ENCODE measurements at regions not wholly inside any gene's neighbourhood (a gene's known extent, or its start where the extent isn't known, plus 50 kb on each side); places are given as distances from the start of the nearest gene placed in this dataset.
"Not testable (repeated sequence)": the region's sequence is repeated elsewhere in the genome, so short reads cannot be mapped to it uniquely, and the experiment has no call there.

DNA sequence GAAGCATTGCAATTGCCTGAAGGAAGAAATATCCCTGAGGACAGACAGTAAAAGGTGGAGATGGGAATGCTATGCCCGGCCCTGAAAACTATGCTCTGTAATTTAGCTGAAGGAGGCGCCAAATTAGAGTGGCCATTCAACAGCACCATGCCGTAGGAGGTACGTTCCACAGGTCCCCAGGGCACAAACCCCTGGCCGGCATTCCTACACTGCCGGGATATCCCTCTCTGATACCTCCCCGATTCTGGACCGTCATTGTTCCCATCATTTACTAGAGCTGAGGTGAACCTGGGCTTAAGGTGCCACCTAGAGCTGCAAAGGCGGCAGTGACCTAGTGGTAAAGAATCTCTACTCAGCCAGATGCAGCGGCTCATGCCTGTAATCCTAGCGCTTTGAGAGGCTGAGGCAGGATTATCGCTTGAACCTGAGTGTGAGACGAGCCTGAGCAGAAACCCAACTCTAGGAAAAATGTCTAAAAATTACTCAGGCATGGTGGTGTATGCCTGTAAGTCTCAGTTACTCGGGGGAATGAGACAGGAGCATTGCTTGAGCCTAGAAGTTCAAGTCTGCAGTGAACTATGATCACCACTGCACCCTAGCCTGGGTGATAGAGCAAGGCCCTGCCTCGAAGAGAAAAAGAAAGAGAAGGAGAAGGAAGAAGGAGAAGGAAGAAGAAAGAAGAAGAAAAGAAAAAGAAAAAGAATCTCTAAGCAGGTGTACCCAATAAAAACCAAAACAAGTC, 53.0 kb upstream of the TNKS2 start:
- peak; percentile 15 for DNase-seq

DNA sequence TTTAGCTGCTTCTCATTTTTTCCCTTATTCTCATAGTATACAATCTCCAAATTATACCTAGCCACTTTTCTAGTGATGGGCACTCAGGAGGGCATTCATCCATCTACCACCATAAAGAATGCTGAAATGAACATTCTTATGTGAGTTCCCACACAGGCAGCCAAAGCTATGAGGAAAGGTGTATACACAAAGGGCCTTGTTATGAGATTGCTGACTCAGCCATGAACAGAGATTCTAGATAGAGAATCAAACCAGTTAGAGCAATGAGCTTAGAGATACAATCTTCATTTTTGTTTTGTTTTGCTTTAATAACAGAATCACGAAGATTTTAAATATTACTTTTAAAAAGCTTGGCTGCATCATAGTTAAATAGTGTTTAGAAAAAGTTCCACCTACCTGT, 54.8 kb upstream of the TNKS2 start:
- no peak for DNase-seq

DNA sequence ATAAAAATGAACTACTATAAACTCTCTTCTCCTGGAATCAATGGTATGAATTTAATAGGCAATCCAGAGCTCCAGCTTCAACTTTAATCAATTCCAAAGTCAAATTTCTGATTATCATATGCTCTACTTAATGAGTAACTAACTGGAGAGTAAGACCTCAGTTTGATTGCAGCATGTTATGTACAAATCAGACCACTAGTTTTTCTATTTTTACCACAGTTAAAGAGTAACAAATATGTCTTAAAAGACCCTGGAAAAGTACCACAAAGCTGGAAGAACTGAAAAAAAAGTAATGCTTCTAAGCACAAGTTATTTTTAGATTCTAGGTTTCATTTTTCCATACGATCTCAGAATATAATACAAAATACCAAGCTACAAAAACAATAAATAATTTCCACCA, 56.0 kb upstream of the TNKS2 start:
- no peak for DNase-seq

DNA sequence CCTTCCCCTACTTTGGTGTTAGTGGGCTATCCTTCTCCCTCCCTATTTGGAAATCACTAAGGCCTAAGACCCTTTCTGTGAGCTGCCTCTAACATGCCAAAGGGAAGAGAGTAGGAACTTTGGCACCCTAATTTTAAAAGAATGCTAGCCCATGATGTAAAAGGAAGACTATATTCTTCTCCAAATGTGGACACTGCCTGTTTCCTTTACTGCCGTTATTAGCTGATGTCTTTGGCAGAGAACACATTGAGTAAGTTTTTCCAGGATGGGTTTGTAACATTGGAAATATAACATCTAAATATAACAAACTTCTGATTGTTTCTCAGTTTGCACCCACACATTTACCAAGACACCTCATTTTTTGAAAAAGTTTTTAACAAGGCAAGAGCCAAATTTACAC, 56.9 kb upstream of the TNKS2 start:
- DNase-seq = no peak

DNA sequence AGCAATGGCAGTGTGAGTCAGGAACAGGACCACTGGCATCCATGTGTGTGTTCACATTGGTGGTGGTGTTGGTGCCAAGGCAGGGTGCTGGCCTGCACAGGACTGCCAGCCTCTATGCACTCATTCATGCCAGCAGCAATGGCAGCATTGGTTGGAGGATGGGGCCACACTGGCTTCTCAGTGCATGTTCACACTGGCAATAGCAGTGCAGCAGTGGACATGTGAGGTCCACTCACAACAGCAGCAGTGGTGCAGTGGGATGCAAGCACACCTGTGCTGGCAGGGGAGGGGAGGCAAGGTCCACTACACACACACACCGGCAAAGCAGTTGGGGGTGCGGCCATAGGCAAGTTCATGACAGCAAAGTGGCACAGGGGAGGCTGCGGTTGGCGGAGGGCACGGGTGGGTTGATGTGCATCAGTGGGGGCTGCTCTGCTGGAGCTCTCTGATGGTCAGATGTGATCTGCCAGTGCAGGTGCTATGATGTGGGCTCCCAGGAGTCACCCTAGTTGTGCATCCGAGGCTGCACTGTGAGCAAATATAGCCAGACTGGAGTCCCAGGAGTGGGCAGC, 57.8 kb upstream of the TNKS2 start:
- no peak for DNase-seq

DNA sequence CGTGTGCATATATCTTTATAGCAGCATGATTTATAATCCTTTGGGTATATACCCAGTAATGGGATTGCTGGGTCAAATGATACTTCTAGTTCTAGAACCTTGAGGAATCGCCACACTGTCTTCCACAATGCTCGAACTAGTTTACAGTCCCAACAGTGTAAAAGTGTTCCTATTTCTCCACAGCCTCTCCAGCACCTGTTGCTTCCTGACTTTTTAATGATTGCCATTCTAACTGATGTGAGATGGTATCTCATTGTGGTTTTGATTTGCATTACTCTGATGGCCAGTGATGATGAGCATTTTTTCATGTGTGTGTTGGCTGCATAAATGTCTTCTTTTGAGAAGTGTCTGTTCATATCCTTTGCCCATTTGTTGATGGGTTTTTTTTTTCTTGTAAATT, 66.0 kb upstream of the TNKS2 start:
- not testable (repeated sequence) for DNase-seq

DNA sequence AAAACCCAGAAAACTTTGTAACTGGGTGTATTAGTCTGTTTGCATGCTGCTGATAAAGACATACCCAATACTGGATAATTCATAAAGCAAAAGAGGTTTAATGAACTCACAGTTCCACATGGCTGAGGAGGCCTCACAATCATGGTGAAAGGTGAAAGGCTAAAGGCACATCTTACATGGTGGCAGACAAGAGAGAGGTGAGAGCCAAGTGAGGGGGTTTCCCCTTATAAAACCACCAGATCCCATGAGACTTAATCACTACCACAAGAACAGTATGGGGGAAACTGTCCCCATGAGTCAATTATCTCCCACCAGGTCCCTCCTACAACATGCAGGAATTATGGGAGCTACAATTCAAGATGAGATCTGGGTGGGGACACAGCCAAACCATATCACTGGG, 68.9 kb upstream of the TNKS2 start:
- DNase-seq = not testable (repeated sequence)

DNA sequence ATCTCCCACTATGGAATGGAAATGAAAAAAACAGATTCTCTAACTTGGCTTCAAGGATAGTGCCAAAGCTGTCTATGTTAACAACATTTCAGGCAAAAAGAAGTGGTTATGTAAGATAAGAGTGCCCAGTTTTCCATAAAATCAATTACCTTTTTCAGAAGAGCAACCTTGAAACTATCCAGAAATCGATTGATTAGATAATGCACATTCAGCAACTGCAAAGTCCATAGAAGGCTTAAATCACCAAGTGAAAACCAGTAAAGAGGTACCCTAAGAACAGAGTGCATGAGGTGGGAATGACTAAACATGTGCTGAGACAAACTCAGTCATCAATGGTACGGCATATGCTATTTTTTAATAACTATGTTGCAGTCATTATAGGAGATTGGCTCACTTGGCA, 71.9 kb upstream of the TNKS2 start:
- no peak for DNase-seq

DNA sequence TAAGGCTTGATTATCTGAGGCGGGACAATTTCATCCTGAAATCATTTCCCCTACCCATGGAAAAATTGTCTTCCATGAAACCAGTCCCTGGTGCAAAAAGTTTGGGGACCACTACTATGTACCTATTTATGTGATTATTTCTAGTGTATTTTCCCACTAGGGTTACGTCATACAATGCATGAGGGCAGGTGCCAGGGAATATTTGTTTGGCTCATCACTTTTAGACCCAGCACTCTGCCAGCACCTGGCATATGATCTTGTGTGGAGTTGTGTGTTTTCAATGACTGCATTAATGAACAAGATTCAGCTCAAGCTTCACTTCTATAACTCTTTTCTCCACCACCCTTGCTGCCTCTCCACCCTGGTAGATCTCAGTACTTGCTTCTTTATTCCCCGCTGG, 73.3 kb upstream of the TNKS2 start:
- no peak for DNase-seq

DNA sequence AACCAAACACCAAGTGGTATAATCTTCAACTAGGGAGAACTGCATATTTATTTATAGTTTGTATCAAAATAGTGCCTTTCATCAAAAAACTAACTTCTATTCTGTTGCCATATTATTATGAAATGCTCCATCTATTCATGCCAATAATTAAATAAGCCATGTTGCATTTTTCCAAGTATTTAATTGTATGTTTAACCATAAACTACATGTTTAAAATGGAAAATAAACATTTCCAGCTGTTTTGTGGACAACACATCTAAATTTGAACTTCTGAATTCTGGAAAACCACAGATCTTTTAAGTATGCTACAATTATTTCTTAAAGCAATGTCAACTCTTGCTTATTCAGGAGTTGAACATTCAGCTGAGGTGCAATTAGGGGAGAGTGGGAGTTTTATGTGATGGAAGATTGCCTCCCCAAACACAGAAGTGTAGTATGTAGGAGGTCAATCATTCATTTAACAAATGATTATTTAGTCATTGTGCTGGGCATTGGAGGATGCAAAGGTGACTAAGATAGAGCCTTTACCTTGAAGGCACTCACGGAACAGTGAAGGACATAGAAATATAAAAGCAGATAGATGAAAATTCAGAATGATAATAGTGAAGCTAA, 80.7 kb upstream of the PPP1R3C start:
- DNase-seq = no peak

DNA sequence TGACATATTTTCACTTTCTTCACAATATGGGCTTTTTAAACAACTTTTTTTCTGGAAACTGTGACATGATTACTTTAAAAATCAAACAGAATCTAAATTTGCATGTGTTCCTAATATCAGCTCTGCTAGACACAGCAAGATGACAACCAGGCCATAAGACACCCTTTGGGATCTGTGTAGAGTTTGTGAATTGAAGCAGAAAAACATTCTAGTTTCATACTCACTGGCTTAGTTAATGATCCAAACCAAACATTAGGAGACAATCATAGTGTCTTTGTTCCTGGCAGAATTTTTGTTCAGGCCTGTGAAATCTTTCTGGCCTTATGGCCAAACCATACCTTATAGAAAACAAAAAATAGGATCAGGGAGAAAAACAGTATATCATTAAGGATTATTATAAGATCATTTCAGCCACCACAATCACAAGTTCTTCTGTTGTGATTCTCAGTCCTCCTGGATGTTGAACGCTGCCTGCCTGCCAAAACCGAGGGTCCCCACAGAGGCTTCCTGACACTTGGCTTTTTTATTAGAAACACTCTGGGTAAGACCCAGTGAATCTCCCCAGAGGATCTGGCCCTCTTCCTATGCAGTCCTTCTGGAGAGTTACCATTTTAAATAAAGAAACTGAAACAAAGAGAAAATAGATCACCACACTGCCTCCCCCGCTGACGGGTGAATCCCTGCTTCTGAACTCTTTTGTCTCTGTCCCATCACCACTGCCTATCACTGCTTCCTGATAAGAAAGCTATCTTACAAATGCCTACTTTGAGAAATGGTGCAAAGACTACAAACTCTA, 79.2 kb upstream of the PPP1R3C start:
- DNase-seq = no peak

DNA sequence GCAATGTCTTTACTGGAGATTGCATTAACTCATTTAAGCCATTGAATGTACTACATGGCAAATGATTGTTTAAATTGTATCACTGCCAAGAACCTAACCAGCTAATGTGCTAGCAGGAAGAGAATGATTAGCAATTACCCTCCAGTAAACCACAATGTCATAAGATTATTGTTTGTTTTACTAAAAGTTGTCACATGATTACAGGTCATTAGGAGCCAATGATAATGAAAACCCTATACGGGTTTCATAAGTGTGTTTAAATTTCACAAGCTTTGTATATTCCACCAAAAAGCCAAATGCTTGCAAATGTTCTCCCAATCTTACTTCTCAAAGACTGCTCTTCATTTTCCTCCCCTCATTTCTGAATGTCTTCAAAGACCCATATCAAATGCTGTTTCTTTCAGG, 76.5 kb upstream of the PPP1R3C start:
- no peak for DNase-seq

DNA sequence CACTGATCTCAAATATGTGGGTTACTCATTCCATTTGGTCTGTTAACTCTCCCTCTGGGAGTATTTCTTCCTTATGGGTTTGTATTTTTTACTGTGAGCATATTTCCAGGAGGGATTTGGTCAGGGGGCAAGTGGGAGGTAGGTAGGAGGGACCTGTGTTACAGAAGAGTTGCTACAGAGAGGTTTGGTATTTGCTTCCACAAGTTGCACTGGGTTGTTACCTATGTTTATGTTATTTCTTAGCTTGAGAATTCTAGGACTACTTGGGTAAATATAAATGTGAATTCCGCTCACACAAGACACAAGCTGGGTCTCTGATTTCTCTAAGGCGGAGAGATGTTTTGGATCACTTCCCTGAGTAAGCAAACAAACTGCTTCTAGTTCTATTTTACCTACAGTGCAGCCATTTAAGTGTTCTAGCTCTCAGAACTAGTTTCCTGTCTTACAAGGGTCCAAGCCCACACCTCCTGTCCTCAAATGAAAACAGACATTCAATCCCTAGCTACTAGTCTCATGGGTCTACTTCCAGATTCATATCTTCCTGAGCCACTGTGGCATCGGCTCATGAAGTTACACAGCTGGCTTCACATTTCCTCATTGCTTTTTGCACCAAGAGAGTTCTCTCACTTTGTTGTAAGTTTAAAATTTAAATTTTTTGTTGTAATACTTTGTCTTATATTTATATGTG, 75.4 kb upstream of the PPP1R3C start:
- no peak for DNase-seq

DNA sequence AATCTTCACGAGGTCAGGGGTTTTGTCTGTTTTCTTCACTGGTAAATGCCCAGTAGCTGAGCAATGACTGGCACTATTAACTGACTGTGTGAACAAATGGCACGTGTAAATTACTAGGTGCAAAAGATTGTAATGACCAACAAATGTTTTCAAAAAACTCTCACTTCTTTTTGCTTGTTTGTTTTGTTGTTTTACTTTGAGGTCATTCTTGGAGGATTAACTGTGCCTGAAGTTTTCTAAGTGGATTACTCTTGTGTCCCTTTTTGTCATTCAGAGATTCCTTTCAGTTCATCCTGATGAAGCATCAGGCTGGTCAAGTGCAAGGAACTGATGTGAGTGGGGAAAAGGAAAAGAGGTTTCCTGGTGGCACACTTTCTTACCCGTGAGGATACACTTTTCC, 74.4 kb upstream of the PPP1R3C start:
- no peak for DNase-seq

DNA sequence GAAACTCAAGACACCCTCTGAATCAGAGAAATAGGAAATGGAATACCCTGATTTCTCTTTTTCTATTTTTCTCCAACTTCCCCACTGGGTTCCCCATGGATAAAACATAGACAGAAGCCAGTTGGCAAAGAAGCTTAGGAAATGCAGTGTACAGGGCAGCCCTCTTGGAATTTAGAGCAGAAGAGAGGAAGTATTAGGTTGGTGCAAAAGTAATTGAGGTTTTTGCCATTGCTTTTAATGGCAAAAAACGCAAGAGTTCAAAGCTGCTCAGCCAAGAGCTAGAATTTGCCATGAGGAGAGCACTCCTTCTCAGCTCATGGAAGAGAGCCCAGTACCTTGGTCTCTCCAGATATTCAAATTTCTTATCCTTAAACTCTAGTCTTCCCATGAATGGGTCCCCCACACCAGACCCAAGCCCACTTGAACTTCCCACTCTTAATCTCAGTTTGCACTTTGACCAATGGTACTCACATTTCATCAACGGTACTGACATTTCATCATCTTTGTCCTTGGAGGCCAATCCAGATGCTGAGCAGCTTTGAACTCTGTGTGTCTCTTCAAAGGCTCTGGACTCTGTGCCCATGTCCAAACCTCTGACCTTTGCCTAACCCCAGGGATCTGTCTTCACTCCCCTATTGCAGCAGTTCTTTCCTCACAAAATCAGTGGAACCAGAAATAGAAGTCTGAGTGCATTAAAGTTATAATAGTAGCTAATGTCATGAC, 73.2 kb upstream of the PPP1R3C start:
- no peak for DNase-seq

DNA sequence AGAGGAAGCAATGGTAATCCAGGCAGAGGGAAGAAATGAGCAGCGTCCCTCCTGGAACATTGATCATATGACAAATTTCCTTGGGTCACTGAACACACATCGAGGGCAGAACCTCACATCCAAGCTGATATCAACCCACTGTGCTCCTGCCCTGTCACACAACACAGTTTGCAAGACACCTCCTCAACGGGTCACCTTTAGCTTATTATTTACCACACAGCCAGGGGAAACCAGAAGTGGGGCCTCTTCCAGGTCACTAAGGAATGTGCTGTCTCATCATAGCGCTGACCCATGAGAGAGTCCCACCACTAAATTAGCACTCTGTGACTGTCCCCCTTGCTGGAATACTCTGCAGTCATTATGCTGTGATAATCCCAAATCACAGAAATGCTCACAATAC, 69.7 kb upstream of the PPP1R3C start:
- no peak for DNase-seq

DNA sequence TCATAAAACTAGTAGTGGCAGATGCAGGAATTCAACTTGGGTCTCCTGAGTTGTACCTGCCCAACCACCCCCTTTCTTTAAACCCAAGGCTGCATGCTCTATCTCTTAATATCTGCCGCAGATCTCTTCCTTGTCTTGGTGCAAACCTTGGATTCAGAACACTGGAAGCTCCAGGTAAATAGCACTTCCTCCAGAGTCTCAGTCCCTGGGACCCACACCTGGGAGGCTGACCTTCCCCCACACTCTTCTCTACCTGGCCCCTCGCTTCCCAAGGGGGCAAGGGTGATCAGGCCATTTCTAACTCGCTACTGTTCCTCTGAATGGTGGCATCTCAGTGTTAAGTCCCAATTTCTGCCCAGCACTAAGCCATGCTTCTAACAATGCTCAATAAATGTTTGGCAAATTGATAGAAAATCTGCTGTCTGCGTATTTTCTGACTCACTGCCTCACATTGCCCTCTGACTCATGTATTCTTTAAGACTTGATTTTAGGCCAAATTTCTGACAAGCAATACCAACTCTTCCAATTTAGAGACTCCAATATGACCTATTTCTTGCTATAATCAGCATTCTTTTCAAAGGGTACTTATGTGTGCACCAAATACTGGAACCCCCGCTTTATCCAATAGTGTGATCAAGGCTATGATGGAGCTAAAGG, 68.0 kb upstream of the PPP1R3C start:
- no peak for DNase-seq

DNA sequence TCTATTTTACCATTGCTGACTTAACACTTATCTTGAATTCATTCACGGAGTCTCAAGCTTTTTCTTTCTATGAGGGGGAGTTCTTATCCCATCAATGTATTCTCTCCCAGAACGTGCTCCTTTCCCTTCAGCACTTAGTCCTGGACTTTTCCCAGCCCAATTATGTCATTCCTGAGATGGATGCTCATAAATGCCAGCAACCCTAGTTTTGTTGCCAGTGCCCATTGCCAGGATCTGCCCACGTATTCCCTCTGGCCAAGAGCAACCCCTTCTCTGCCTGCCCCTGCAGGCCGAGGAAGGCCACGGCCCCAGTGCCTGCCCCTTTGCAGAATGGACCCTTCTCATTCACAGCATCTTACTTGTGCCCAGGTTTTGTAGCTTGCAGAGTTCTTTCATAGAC, 67.4 kb upstream of the PPP1R3C start:
- no peak for DNase-seq

DNA sequence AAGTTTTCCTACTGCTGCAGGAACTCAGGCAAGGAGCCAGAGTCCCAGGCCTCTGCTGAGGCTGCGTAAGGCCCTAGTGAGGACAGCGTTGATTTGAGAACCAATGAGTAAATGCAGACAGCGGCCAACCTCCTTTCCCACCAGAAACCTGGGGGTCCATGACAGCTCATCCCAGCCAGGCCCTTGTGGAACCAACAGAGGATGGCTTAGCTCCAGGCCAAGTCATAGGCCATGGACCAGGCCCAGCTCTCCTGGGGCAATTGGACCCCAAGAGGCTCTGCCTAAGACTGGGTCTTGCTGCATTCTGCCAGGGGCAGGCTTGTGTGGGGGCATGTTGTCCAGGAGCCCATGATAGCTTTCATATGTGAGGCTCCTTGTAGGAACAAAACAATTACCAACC, 65.4 kb upstream of the PPP1R3C start:
- no peak for DNase-seq

DNA sequence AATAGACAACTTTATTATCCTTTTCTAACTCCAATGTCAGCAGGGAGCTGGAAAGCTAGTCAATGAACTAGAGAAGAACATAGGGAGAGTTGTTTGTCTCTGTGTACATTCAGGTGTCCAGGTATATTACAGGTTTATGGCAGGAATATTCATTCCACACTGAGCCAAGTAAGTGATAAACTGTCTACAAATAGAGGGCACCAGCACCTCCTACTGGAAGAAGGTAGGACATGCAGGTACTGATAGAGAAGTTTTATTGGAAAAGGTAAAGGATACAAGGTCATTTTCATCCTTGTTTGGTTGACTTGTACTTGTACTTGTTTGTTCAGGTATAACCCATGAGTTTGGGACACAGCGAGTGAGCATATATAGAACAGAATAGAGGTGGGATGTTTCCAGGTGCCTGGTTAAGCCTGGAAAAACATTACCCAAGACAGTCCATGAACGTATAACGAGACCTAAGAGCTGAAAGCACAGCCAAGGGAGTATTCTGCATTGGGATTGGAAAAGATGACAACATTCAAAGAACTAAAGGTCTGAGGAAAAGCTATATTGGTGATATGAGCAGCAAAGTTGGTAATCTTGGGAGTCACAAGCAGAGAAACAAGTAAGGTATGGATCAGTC, 61.4 kb upstream of the PPP1R3C start:
- DNase-seq = no peak

DNA sequence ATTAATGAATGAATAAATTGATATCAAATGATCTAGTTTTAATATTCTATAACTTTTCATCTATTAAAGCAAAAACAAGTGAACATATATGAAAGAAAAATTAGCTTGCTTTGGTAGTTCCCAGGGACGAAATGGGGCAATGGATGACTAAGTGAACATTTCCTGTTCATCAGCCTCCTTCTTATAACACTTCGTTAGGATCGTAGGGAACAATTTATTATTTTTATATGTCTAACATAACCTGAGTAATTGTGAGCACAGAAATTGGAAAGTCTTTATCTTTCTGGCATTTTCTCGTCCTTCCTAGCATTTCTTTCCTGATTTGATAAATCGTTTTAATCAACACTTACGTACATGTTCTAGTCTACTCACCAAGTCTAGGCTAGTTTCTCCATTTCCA, 59.1 kb upstream of the PPP1R3C start:
- no peak for DNase-seq
